A549 (cell line): ENCODE measurements at regions not wholly inside any gene's neighbourhood (a gene's known extent, or its start where the extent isn't known, plus 50 kb on each side); places are given as distances from the start of the nearest gene placed in this dataset.

Experiments used
- ATAC-seq, 2 experiments: fragments of 200-7000 bp in 1 of 2; fragments of >200 bp in 1 of 2; cut with Nextera tagmentation in 1 of 2; cut with Tn5 transposase in 1 of 2; 3 replicates each; pipeline versions ENCODE4 v1.8.0 to v1.9.1; 2018 to 2020; ENCODE audit warnings: mild to moderate bottlenecking in 1 of 2, moderate library complexity in 1 of 2
- CTCF ChIA-PET: fragments of 300-600 bp; sonication (Branson Sonifier 250); formaldehyde crosslinking; extraction: SDS; loops from one replicate; lab custom pipeline; 2021; ENCODE audit warnings: antibody characterized with exemption, inconsistent platforms; lab: Yijun Ruan, JAX
- POLR2A ChIA-PET: fragments of 350-600 bp; formaldehyde crosslinking; extraction: SDS; loops from one replicate; lab custom pipeline; 2021; ENCODE audit warnings: antibody characterized with exemption, inconsistent platforms; lab: Yijun Ruan, JAX
- DNase-seq, 2 experiments: peaks; one replicate each; pipeline versions ENCODE4 v3.0.0 to v3.0.0-alpha.2; 2011 to 2016; ENCODE audit warnings: low read depth in 1 of 2, low spot score in 1 of 2
- FAIRE-seq: peaks from 2 replicates; lab custom pipeline; 2011; peaks lifted over from hg19 to GRCh38; lab: Jason Lieb, UNC
- H3K27ac ChIP-seq, 2 experiments: fragments of >200 bp; sonication (Bioruptor Twin); formaldehyde crosslinking; 3 replicates each; pipeline ENCODE4 v1.5.1; 2016 to 2017
- H3K4me1 ChIP-seq: fragments of >200 bp; sonication (Bioruptor Twin); formaldehyde crosslinking; 3 replicates; pipeline ENCODE4 v1.6.1; 2016
- H3K4me2 ChIP-seq: fragments of >200 bp; sonication (Bioruptor Twin); formaldehyde crosslinking; 3 replicates; pipeline ENCODE4 v1.6.1; 2016
- H3K4me3 ChIP-seq: fragments of >200 bp; sonication (Bioruptor Twin); formaldehyde crosslinking; 3 replicates; pipeline ENCODE4 v1.5.1; 2016
- H3K9me3 ChIP-seq: fragments of >200 bp; sonication (Bioruptor Twin); formaldehyde crosslinking; 3 replicates; pipeline ENCODE4 v1.6.1; 2016
- CBX2 ChIP-seq: fragments of 200-600 bp; sonication (generic); IDR thresholded peaks from 2 replicates; pipeline ENCODE4 v1.6.1; 2016; ENCODE audit warnings: low read depth, mild to moderate bottlenecking, borderline replicate concordance
- EHF ChIP-seq: fragments of 250-450 bp; sonication (Bioruptor Pico); IDR thresholded peaks from 2 replicates; pipeline ENCODE4 v1.5.0; 2020; ENCODE audit warnings: mild to moderate bottlenecking
- EP300 ChIP-seq, 2 experiments: fragments of >200 bp; sonication (Bioruptor Twin); formaldehyde crosslinking; IDR thresholded peaks; 2 replicates in 1 of 2; 3 replicates in 1 of 2; pipeline ENCODE4 v1.6.1; 2016 to 2017
- FOSL2 ChIP-seq, 2 experiments: fragments of 450-650 bp in 1 of 2; fragments of >200 bp in 1 of 2; sonication (Bioruptor Twin) in 1 of 2; formaldehyde crosslinking; IDR thresholded peaks; 2 replicates each; pipeline versions ENCODE4 v1.5.0 to v1.6.1; 2016 to 2020; ENCODE audit warnings: mild to moderate bottlenecking in 1 of 2, moderate library complexity in 1 of 2
- HDAC2 ChIP-seq: fragments of 200-600 bp; sonication (generic); IDR thresholded peaks from 2 replicates; pipeline ENCODE4 v1.6.1; 2016
- HOXA7 ChIP-seq: fragments of 250-450 bp; sonication (Bioruptor Pico); IDR thresholded peaks from 2 replicates; pipeline ENCODE4 v1.5.0; 2020; ENCODE audit warnings: mild to moderate bottlenecking, moderate library complexity
- HOXB13 ChIP-seq: fragments of 250-450 bp; sonication (Bioruptor Pico); IDR thresholded peaks from 2 replicates; pipeline ENCODE4 v1.5.0; 2020; ENCODE audit warnings: low read depth, mild to moderate bottlenecking, moderate library complexity
- HOXB5 ChIP-seq: fragments of 250-450 bp; sonication (Bioruptor Pico); IDR thresholded peaks from 2 replicates; pipeline ENCODE4 v1.5.0; 2020; ENCODE audit warnings: mild to moderate bottlenecking, moderate library complexity
- JUNB ChIP-seq: fragments of >200 bp; sonication (Bioruptor Twin); formaldehyde crosslinking; IDR thresholded peaks from 2 replicates; pipeline ENCODE4 v1.6.1; 2016
- KDM1A ChIP-seq: fragments of 200-600 bp; sonication (generic); IDR thresholded peaks from 2 replicates; pipeline ENCODE4 v1.6.1; 2016; ENCODE audit warnings: low read depth, mild to moderate bottlenecking
- MAFK ChIP-seq: fragments of 450-650 bp; IDR thresholded peaks from 2 replicates; pipeline ENCODE4 v1.6.1; 2014; ENCODE audit not compliant: partially characterized antibody
- MAZ ChIP-seq: fragments of 150-350 bp; IDR thresholded peaks from 2 replicates; pipeline ENCODE4 v1.6.1; 2014; ENCODE audit warnings: antibody characterized with exemption, low read depth, low read length, borderline replicate concordance
- MYC ChIP-seq: IDR thresholded peaks from 2 replicates; pipeline ENCODE4 v1.6.1; 2012; ENCODE audit warnings: mild to moderate bottlenecking, inconsistent platforms, low read length, improper control_type of control experiment, borderline replicate concordance
- NR3C1 ChIP-seq: fragments of >200 bp; sonication (Bioruptor Twin); formaldehyde crosslinking; IDR thresholded peaks from 3 replicates; pipeline ENCODE4 v1.6.1; 2017
- POLR2A ChIP-seq: IDR thresholded peaks from 2 replicates; pipeline ENCODE4 v1.6.1; 2012; ENCODE audit warnings: mild to moderate bottlenecking, low read length
- POLR2AphosphoS2 ChIP-seq: conservative IDR thresholded peaks from 2 replicates; pipeline ENCODE4 v1.6.1; 2012; ENCODE audit warnings: low read length, improper control_type of control experiment, inconsistent platforms
- RAD21 ChIP-seq, 2 experiments: fragments of >200 bp in 1 of 2; sonication (Bioruptor Twin) in 1 of 2; formaldehyde crosslinking in 1 of 2; IDR thresholded peaks in 1 of 2; conservative IDR thresholded peaks in 1 of 2; 2 replicates in 1 of 2; 3 replicates in 1 of 2; pipeline ENCODE4 v1.6.1; 2012 to 2018; ENCODE audit warnings: inconsistent platforms in 1 of 2
- RNF2 ChIP-seq: fragments of 200-600 bp; sonication (generic); IDR thresholded peaks from 2 replicates; pipeline ENCODE4 v1.6.1; 2016; ENCODE audit warnings: low read depth, mild to moderate bottlenecking, antibody characterized with exemption, moderate library complexity, borderline replicate concordance
- SMC3 ChIP-seq: fragments of >200 bp; sonication (Bioruptor Twin); formaldehyde crosslinking; IDR thresholded peaks from 3 replicates; pipeline ENCODE4 v1.6.1; 2018; ENCODE audit warnings: inconsistent platforms
- SREBF2 ChIP-seq: fragments of 450-650 bp; IDR thresholded peaks from 2 replicates; pipeline ENCODE4 v1.6.1; 2014; ENCODE audit warnings: mild to moderate bottlenecking, moderate library complexity
- ZC3H11A ChIP-seq: fragments of 450-650 bp; IDR thresholded peaks from 2 replicates; pipeline ENCODE4 v1.6.1; 2014; ENCODE audit warnings: antibody characterized with exemption, mild to moderate bottlenecking
- WGBS: methylation state at CpG from one replicate; pipeline ENCODE4 v1.1.6; 2017; ENCODE audit errors: missing lambda C conversion rate; 5-methylcytosine and 5-hydroxymethylcytosine counted together
- TF ChIP-seq, protein P1 (sequence below): fragments of >200 bp; sonication (Bioruptor Twin); formaldehyde crosslinking; IDR thresholded peaks from 3 replicates; pipeline ENCODE4 v1.6.1; 2016
- TF ChIP-seq, protein P2 (sequence below): IDR thresholded peaks from 2 replicates; pipeline ENCODE4 v1.6.1; 2012; ENCODE audit warnings: low read depth, borderline replicate concordance
- TF ChIP-seq, protein P3 (sequence below): fragments of 250-450 bp; sonication (Bioruptor Pico); IDR thresholded peaks from 2 replicates; pipeline ENCODE4 v1.5.0; 2020; ENCODE audit warnings: low read depth, mild to moderate bottlenecking, moderate library complexity
- TF ChIP-seq, protein P4 (sequence below): fragments of >200 bp; sonication (Bioruptor Twin); formaldehyde crosslinking; IDR thresholded peaks from 2 replicates; pipeline ENCODE4 v1.6.1; 2016
- TF ChIP-seq, protein P5 (sequence below): fragments of 150-350 bp; IDR thresholded peaks from 2 replicates; pipeline ENCODE4 v1.6.1; 2014; ENCODE audit warnings: low read depth, mild to moderate bottlenecking, low read length
- TF ChIP-seq, protein P6 (sequence below): IDR thresholded peaks from 2 replicates; pipeline ENCODE4 v1.6.1; 2012

GRCh38 chr2:199144036-199144435 lies 313.7 kb downstream of the SATB2 start:
- ChIA-PET CTCF (no interaction called here), POLR2A (no interaction called here)
- Histone ChIP-seq H3K27ac (no peak overlapping the region), H3K4me1 (no peaks in the 10 kb centered on the region), H3K4me3 (no peak overlapping the region), H3K4me2 (no peak overlapping the region), H3K9me3 (no peaks in the 10 kb centered on the region)
- 0% methylated on average over 1 of the region's 1 CpG for WGBS
- FAIRE-seq = no peak
- TF ChIP-seq FOSL2 (IDR thresholded peaks at IDR 0.05) (no peak), FOSL2 (CRISPR knock-in tag; IDR thresholded peaks at IDR 0.05) (no peak), JUNB (no peak), MAZ (no peak), HOXB13 (CRISPR knock-in tag) (no peak), NR3C1 (no peak), POLR2A (no peak), MYC (no peak), HOXA7 (CRISPR knock-in tag) (no peak), RNF2 (no peak), SREBF2 (no peak), SMC3 (no peak), HDAC2 (no peak)
- TF ChIP-seq, protein P1, sequence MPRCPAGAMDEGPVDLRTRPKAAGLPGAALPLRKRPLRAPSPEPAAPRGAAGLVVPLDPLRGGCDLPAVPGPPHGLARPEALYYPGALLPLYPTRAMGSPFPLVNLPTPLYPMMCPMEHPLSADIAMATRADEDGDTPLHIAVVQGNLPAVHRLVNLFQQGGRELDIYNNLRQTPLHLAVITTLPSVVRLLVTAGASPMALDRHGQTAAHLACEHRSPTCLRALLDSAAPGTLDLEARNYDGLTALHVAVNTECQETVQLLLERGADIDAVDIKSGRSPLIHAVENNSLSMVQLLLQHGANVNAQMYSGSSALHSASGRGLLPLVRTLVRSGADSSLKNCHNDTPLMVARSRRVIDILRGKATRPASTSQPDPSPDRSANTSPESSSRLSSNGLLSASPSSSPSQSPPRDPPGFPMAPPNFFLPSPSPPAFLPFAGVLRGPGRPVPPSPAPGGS = no peak
- no peak for DNase-seq
- no peak for ATAC-seq

DNA sequence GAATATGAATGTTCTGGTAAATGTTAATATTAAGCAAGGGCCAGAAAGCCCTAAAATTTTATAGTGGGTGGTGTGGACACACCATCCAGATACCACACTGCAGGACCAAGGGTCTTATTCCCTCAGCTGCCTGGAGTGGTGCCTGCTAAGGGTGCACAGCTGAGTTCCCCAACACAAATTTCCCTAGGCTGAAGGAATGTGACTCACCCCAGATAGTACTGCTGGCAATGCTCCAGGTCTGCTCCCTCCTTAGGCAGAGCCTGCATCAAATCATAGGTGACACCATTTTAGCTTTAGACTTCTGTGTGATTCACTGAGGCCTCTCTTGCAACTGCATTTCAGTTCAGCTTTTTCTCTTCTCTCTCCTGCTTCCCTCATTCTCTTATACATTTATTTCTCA lies 321.1 kb downstream of the SATB2 start:
- POLR2A ChIA-PET = no interaction called here

More for the DNA sequence above, 321.1 kb downstream of the SATB2 start:
- Histone ChIP-seq H3K4me2 (no peak overlapping the region), H3K27ac (no peak overlapping the region), H3K4me1 (no peaks in the 10 kb centered on the region), H3K9me3 (no peaks in the 10 kb centered on the region), H3K4me3 (no peak overlapping the region)
- CTCF ChIA-PET = no interaction called here
- DNase-seq = no peak
- ATAC-seq = no peak; a peak in 2 of 6 replicates
- no peak for FAIRE-seq
- no peak for TF ChIP-seq RNF2
- TF ChIP-seq, protein P2, sequence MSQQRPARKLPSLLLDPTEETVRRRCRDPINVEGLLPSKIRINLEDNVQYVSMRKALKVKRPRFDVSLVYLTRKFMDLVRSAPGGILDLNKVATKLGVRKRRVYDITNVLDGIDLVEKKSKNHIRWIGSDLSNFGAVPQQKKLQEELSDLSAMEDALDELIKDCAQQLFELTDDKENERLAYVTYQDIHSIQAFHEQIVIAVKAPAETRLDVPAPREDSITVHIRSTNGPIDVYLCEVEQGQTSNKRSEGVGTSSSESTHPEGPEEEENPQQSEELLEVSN = no peak
- TF ChIP-seq HOXB13 (CRISPR knock-in tag) = no peak
- no peak for TF ChIP-seq MYC
- no peak for TF ChIP-seq HOXB5
- no peak for TF ChIP-seq ZC3H11A
- no peak for TF ChIP-seq CBX2
- no peak for TF ChIP-seq RAD21 (conservative IDR thresholded peaks at IDR 0.05 in 1 of 2, IDR thresholded peaks at IDR 0.05 in 1 of 2)
- TF ChIP-seq, protein P3, sequence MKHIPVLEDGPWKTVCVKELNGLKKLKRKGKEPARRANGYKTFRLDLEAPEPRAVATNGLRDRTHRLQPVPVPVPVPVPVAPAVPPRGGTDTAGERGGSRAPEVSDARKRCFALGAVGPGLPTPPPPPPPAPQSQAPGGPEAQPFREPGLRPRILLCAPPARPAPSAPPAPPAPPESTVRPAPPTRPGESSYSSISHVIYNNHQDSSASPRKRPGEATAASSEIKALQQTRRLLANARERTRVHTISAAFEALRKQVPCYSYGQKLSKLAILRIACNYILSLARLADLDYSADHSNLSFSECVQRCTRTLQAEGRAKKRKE (CRISPR knock-in tag) = no peak
- TF ChIP-seq MAFK = no peak
- TF ChIP-seq, protein P4, sequence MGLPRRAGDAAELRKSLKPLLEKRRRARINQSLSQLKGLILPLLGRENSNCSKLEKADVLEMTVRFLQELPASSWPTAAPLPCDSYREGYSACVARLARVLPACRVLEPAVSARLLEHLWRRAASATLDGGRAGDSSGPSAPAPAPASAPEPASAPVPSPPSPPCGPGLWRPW = no peak
- no peak for TF ChIP-seq POLR2AphosphoS2
- TF ChIP-seq, protein P5, sequence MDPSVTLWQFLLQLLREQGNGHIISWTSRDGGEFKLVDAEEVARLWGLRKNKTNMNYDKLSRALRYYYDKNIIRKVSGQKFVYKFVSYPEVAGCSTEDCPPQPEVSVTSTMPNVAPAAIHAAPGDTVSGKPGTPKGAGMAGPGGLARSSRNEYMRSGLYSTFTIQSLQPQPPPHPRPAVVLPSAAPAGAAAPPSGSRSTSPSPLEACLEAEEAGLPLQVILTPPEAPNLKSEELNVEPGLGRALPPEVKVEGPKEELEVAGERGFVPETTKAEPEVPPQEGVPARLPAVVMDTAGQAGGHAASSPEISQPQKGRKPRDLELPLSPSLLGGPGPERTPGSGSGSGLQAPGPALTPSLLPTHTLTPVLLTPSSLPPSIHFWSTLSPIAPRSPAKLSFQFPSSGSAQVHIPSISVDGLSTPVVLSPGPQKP = no peak
- TF ChIP-seq HOXA7 (CRISPR knock-in tag) = no peak
- no peak for TF ChIP-seq EHF (CRISPR knock-in tag)
- TF ChIP-seq KDM1A = no peak
- TF ChIP-seq, protein P6, sequence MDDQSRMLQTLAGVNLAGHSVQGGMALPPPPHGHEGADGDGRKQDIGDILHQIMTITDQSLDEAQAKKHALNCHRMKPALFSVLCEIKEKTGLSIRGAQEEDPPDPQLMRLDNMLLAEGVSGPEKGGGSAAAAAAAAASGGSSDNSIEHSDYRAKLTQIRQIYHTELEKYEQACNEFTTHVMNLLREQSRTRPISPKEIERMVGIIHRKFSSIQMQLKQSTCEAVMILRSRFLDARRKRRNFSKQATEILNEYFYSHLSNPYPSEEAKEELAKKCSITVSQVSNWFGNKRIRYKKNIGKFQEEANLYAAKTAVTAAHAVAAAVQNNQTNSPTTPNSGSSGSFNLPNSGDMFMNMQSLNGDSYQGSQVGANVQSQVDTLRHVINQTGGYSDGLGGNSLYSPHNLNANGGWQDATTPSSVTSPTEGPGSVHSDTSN = no peak
- TF ChIP-seq POLR2A = no peak
- no peak for TF ChIP-seq EP300 (IDR thresholded peaks at IDR 0.05)
